K562 (cell line): ENCODE measurements at regions not wholly inside any gene's neighbourhood (a gene's known extent, or its start where the extent isn't known, plus 50 kb on each side); places are given as distances from the start of the nearest gene placed in this dataset.
A peak's percentile ranks its signal among the peaks of the same experiment; 100 is the strongest.

Experiments
- FUS ChIP-seq: fragments of 200-400 bp; formaldehyde crosslinking; optimal IDR thresholded peaks from 2 replicates; pipeline ENCODE3; 2017; ENCODE audit warnings: low read depth, low read length
- GABPB2 ChIP-seq: fragments of 250-450 bp; sonication (Bioruptor Pico); conservative IDR thresholded peaks from 2 replicates; pipeline ENCODE4 v1.5.1; 2021; ENCODE audit warnings: mild to moderate bottlenecking
- GTF2A2 ChIP-seq: IDR thresholded peaks from 2 replicates; pipeline ENCODE4 v1.6.1; 2016; ENCODE audit warnings: mild to moderate bottlenecking, missing genetic modification characterization, missing compliant biosample characterization
- HNRNPK ChIP-seq: fragments of 200-400 bp; formaldehyde crosslinking; IDR thresholded peaks from one replicate; pipeline ENCODE4 v1.6.1; 2018; ENCODE audit warnings: mild to moderate bottlenecking, low read depth, low read length; ENCODE audit not compliant: poor library complexity, severe bottlenecking
- NFE2L1 ChIP-seq: fragments of 450-650 bp; IDR thresholded peaks from 2 replicates; pipeline ENCODE4 v1.6.1; 2016; ENCODE audit warnings: missing genetic modification characterization, low read depth, mild to moderate bottlenecking, missing compliant biosample characterization, moderate library complexity, borderline replicate concordance
- POLR3G ChIP-seq: IDR thresholded peaks from 2 replicates; pipeline ENCODE4 v1.6.1; 2011; ENCODE audit not compliant: insufficient read length, insufficient replicate concordance; ENCODE audit errors: extremely low read depth
- SMARCA4 ChIP-seq: fragments of 450-650 bp; IDR thresholded peaks from 2 replicates; pipeline ENCODE4 v1.6.1; 2016
- TAF1 ChIP-seq: IDR thresholded peaks from 2 replicates; pipeline ENCODE4 v1.6.1; 2011; ENCODE audit warnings: mild to moderate bottlenecking, low read length, moderate library complexity; ENCODE audit not compliant: insufficient read depth, control insufficient read depth, severe bottlenecking; ENCODE audit errors: extremely low read depth
- TARDBP ChIP-seq: fragments of 450-650 bp; IDR thresholded peaks from 2 replicates; pipeline ENCODE4 v1.6.1; 2016
- TEAD2 ChIP-seq: fragments of 450-650 bp; IDR thresholded peaks from 2 replicates; pipeline ENCODE4 v1.6.1; 2016; ENCODE audit warnings: missing genetic modification characterization, control low read depth, missing compliant biosample characterization
- ZFP36 ChIP-seq: fragments of 150-350 bp; IDR thresholded peaks from 2 replicates; pipeline ENCODE4 v1.6.1; 2018; ENCODE audit warnings: low read length, low read depth; ENCODE audit not compliant: partially characterized antibody
- ZKSCAN8 ChIP-seq: fragments of 200-800 bp; sonication (Bioruptor generic); IDR thresholded peaks from 2 replicates; pipeline ENCODE4 v1.6.1; 2016; ENCODE audit warnings: missing genetic modification characterization, missing compliant biosample characterization
- ZNF707 ChIP-seq: fragments of 250-450 bp; sonication (Bioruptor Pico); conservative IDR thresholded peaks from 2 replicates; pipeline ENCODE4 v1.8.0; 2022; ENCODE audit warnings: inconsistent platforms, mild to moderate bottlenecking, moderate library complexity
- TF ChIP-seq, protein P1 (sequence below), 2 experiments: IDR thresholded peaks in 1 of 2; conservative IDR thresholded peaks in 1 of 2; 2 replicates each; pipeline ENCODE4 v1.6.1; 2016; ENCODE audit warnings: low read depth in 2 of 2, mild to moderate bottlenecking in 1 of 2, missing compliant biosample characterization in 1 of 2, missing genetic modification characterization in 1 of 2, moderate library complexity in 1 of 2
- TF ChIP-seq, protein P2 (sequence below): fragments of 150-350 bp; IDR thresholded peaks from 2 replicates; pipeline ENCODE4 v1.6.1; 2014; ENCODE audit warnings: low read depth, mild to moderate bottlenecking, low read length, borderline replicate concordance
- TF ChIP-seq, protein P3 (sequence below), 2 experiments: fragments of 450-650 bp; IDR thresholded peaks; 2 replicates each; pipeline ENCODE4 v1.6.1; 2016
- TF ChIP-seq, protein P4 (sequence below): fragments of 150-350 bp; conservative IDR thresholded peaks from 2 replicates; pipeline ENCODE4 v1.6.1; 2014; ENCODE audit warnings: low read length

DNA sequence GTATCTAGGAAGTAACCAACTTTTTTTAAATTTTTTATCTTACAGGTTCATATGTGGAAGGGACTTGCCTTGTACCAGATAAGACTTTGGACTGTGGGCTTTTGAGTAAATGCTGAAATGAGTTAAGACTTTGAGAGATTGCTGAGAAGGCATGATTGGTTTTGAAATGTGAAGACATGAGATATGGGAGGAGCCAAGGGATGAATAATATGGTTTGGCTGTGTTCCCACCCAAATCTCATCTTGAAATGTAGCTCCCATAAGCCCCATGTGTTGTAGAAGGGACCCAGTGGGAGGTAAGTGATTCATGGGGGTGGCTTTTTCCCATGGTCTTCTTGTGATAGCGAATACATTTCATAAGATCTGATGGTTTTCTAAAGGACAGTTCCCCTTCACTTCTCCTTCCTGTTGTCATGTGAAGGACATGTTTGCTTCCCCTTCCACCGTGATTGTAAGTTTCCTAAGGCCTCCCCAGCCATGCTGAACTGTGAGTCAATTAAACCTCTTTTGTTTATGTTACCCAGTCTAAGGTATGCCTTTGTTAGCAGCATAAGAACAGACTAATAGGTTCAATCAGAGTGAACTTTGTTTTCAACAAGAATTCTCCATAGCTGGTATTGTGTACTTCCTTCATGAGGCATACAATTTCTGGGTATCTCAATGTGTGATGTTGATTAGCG lies 535.6 kb upstream of the MEF2C start (continued):
- TF ChIP-seq ZNF707 (CRISPR knock-in tag): no peak
- no peak for TF ChIP-seq ZKSCAN8 (CRISPR knock-in tag)
- TF ChIP-seq, protein P1, sequence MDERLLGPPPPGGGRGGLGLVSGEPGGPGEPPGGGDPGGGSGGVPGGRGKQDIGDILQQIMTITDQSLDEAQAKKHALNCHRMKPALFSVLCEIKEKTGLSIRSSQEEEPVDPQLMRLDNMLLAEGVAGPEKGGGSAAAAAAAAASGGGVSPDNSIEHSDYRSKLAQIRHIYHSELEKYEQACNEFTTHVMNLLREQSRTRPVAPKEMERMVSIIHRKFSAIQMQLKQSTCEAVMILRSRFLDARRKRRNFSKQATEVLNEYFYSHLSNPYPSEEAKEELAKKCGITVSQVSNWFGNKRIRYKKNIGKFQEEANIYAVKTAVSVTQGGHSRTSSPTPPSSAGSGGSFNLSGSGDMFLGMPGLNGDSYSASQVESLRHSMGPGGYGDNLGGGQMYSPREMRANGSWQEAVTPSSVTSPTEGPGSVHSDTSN (CRISPR knock-in tag; IDR thresholded peaks at IDR 0.05; ENCODE audit: low read depth): no peak
- TF ChIP-seq, protein P1 (tag; conservative IDR thresholded peaks at IDR 0.05; ENCODE audit: low read depth): peak; percentile 96
- no peak for TF ChIP-seq ZFP36
- TF ChIP-seq POLR3G: no peak
- TF ChIP-seq TAF1: no peak
- no peak for TF ChIP-seq TARDBP
- TF ChIP-seq FUS: no peak
- TF ChIP-seq, protein P2, sequence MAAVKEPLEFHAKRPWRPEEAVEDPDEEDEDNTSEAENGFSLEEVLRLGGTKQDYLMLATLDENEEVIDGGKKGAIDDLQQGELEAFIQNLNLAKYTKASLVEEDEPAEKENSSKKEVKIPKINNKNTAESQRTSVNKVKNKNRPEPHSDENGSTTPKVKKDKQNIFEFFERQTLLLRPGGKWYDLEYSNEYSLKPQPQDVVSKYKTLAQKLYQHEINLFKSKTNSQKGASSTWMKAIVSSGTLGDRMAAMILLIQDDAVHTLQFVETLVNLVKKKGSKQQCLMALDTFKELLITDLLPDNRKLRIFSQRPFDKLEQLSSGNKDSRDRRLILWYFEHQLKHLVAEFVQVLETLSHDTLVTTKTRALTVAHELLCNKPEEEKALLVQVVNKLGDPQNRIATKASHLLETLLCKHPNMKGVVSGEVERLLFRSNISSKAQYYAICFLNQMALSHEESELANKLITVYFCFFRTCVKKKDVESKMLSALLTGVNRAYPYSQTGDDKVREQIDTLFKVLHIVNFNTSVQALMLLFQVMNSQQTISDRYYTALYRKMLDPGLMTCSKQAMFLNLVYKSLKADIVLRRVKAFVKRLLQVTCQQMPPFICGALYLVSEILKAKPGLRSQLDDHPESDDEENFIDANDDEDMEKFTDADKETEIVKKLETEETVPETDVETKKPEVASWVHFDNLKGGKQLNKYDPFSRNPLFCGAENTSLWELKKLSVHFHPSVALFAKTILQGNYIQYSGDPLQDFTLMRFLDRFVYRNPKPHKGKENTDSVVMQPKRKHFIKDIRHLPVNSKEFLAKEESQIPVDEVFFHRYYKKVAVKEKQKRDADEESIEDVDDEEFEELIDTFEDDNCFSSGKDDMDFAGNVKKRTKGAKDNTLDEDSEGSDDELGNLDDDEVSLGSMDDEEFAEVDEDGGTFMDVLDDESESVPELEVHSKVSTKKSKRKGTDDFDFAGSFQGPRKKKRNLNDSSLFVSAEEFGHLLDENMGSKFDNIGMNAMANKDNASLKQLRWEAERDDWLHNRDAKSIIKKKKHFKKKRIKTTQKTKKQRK: no peak
- no peak for TF ChIP-seq GABPB2 (CRISPR knock-in tag)
- no peak for TF ChIP-seq NFE2L1 (tag)
- TF ChIP-seq GTF2A2: no peak
- TF ChIP-seq HNRNPK: no peak
- TF ChIP-seq, protein P3, sequence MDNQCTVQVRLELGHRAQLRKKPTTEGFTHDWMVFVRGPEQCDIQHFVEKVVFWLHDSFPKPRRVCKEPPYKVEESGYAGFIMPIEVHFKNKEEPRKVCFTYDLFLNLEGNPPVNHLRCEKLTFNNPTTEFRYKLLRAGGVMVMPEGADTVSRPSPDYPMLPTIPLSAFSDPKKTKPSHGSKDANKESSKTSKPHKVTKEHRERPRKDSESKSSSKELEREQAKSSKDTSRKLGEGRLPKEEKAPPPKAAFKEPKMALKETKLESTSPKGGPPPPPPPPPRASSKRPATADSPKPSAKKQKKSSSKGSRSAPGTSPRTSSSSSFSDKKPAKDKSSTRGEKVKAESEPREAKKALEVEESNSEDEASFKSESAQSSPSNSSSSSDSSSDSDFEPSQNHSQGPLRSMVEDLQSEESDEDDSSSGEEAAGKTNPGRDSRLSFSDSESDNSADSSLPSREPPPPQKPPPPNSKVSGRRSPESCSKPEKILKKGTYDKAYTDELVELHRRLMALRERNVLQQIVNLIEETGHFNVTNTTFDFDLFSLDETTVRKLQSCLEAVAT (IDR thresholded peaks at IDR 0.05): no peak
- peak; percentile 88 for TF ChIP-seq SMARCA4
- TF ChIP-seq, protein P4, sequence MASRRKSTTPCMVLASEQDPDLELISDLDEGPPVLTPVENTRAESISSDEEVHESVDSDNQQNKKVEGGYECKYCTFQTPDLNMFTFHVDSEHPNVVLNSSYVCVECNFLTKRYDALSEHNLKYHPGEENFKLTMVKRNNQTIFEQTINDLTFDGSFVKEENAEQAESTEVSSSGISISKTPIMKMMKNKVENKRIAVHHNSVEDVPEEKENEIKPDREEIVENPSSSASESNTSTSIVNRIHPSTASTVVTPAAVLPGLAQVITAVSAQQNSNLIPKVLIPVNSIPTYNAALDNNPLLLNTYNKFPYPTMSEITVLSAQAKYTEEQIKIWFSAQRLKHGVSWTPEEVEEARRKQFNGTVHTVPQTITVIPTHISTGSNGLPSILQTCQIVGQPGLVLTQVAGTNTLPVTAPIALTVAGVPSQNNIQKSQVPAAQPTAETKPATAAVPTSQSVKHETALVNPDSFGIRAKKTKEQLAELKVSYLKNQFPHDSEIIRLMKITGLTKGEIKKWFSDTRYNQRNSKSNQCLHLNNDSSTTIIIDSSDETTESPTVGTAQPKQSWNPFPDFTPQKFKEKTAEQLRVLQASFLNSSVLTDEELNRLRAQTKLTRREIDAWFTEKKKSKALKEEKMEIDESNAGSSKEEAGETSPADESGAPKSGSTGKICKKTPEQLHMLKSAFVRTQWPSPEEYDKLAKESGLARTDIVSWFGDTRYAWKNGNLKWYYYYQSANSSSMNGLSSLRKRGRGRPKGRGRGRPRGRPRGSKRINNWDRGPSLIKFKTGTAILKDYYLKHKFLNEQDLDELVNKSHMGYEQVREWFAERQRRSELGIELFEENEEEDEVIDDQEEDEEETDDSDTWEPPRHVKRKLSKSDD: no peak
- TF ChIP-seq TEAD2 (tag): no peak
